HFFc6 (cell line): ENCODE measurements at regions not wholly inside any gene's neighbourhood (a gene's known extent, or its start where the extent isn't known, plus 50 kb on each side); places are given as distances from the start of the nearest gene placed in this dataset.
"Not testable (repeated sequence)": the region's sequence is repeated elsewhere in the genome, so short reads cannot be mapped to it uniquely, and the experiment has no call there.

ENCODE experiments used
- DNase-seq: peaks from one replicate; pipeline ENCODE4 v3.0.0-alpha.2; 2018
- H3K27ac Mint-ChIP-seq: 2 replicates; pipeline ENCODE4 v1.8.0; 2020; ENCODE audit warnings: mild to moderate bottlenecking, mixed read lengths
- H3K27me3 Mint-ChIP-seq: 2 replicates; pipeline ENCODE4 v1.8.0; 2021; ENCODE audit warnings: mild to moderate bottlenecking, moderate library complexity, mixed read lengths; ENCODE audit not compliant: insufficient read depth
- H3K36me3 Mint-ChIP-seq: 2 replicates; pipeline ENCODE4 v1.8.0; 2021; ENCODE audit warnings: low read depth, mixed read lengths
- H3K4me1 Mint-ChIP-seq: 2 replicates; pipeline ENCODE4 v1.8.0; 2020; ENCODE audit warnings: low read depth, mixed read lengths
- H3K4me3 Mint-ChIP-seq: 2 replicates; pipeline ENCODE4 v1.8.0; 2020; ENCODE audit warnings: mild to moderate bottlenecking, moderate library complexity, mixed read lengths
- H3K9me3 Mint-ChIP-seq: 2 replicates; pipeline ENCODE4 v1.8.0; 2020; ENCODE audit warnings: mild to moderate bottlenecking, mixed read lengths
- TF ChIP-seq, protein P1 (sequence below): fragments of 200-600 bp; sonication (generic); IDR thresholded peaks from 2 replicates; pipeline ENCODE4 v1.5.0; 2021; ENCODE audit warnings: antibody characterized with exemption, mild to moderate bottlenecking

DNA sequence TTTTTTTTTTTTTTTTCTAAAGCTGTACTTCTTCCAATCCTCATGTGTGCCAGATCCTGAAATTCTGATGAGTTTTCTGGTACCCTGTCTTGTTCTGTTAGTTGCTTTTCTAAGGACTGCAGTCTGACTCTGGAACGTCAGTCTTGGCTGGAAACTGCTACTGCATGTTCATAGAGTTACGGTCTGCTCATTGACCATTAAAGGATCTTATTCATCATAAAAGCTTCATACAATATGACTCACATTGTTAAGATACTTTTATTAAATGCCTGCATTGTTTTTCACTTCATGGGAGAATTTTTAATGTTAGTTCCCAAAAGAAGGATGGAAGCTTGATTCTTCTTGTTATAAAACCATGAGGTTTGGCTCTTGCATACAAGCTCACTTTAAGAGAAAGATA lies 233.6 kb downstream of the SYT10 start:
- no peak for DNase-seq
- Mint-ChIP-seq H3K27me3 (no peaks in the 10 kb centered on the region), H3K9me3 (peaks cover 35% of the 10 kb centered on the region), H3K4me1 (no peaks in the 10 kb centered on the region), H3K36me3 (0 out of 2 replicates have a peak, but pooled peaks cover 5% of the 10 kb centered on the region), H3K4me3 (no peak overlapping the region), H3K27ac (no peak overlapping the region)
- TF ChIP-seq, protein P1, sequence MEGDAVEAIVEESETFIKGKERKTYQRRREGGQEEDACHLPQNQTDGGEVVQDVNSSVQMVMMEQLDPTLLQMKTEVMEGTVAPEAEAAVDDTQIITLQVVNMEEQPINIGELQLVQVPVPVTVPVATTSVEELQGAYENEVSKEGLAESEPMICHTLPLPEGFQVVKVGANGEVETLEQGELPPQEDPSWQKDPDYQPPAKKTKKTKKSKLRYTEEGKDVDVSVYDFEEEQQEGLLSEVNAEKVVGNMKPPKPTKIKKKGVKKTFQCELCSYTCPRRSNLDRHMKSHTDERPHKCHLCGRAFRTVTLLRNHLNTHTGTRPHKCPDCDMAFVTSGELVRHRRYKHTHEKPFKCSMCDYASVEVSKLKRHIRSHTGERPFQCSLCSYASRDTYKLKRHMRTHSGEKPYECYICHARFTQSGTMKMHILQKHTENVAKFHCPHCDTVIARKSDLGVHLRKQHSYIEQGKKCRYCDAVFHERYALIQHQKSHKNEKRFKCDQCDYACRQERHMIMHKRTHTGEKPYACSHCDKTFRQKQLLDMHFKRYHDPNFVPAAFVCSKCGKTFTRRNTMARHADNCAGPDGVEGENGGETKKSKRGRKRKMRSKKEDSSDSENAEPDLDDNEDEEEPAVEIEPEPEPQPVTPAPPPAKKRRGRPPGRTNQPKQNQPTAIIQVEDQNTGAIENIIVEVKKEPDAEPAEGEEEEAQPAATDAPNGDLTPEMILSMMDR = no peak

DNA sequence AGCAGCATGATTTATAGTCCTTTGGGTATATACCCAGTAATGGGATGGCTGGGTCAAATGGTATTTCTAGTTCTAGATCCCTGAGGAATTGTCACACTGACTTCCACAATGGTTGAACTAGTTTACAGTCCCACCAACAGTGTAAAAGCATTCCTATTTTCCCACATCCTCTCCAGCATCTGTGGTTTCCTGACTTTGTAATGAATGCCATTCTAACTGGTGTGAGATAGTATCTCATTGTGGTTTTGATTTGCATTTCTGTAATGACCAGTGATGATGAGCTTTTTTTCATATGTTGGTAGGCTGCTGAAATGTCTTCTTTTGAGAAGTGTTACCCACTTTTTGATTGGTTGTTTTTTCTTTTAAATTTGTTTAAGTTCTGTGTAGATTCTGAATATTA lies 245.2 kb downstream of the SYT10 start:
- peaks cover 68% of the 10 kb centered on the region for H3K9me3 Mint-ChIP-seq
- not testable (repeated sequence) for H3K27me3 Mint-ChIP-seq, H3K27ac Mint-ChIP-seq, H3K4me1 Mint-ChIP-seq, H3K36me3 Mint-ChIP-seq, H3K4me3 Mint-ChIP-seq, DNase-seq

DNA sequence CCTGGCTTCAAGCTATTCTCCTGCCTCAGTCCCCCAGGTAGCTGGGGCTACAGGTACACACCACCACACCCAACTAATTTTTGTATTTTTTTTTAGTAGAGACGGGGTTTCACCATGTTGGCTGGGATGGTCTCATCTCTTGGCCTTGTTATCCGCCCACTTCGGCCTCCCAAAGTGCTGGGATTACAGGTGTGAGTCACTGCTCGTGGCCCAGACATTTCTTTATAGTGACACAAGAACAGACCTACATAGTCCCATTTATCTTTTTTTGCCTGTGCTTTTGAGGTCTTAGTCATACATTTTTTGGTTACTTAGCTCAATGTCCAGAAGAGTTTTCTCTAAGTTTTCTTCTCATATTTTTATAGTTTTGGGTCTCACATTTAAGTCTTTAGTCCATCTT lies 247.4 kb downstream of the SYT10 start:
- Mint-ChIP-seq H3K27me3 (no peaks in the 10 kb centered on the region), H3K27ac (no peak overlapping the region), H3K4me1 (no peaks in the 10 kb centered on the region), H3K36me3 (no peaks in the 10 kb centered on the region; the same call in 1 of the 2 replicates), H3K4me3 (no peak overlapping the region), H3K9me3 (peaks cover 57% of the 10 kb centered on the region)
- no peak for DNase-seq
- TF ChIP-seq, protein P1 = no peak

DNA sequence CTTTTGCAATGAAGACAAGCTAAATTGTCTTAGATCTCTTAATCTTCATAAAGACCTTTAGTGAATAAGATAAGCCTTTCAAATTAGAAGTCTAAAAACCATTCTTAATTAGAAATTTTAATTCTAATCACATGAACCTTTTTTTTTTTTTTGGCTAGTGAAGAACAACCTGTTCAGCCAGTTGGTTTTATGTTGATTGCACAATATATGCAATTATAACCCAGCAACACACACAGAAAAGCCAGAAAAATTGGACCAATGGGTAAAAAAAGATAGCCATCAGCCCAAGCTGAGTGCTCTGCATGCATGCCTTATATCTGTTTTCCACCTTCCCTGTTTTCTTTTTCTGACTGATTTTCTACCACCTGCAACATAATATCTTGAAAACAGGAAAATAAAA lies 252.2 kb downstream of the SYT10 start:
- Mint-ChIP-seq H3K36me3 (no peaks in the 10 kb centered on the region; the same call in 1 of the 2 replicates), H3K9me3 (peaks cover 37% of the 10 kb centered on the region)
- DNase-seq = no peak

DNA sequence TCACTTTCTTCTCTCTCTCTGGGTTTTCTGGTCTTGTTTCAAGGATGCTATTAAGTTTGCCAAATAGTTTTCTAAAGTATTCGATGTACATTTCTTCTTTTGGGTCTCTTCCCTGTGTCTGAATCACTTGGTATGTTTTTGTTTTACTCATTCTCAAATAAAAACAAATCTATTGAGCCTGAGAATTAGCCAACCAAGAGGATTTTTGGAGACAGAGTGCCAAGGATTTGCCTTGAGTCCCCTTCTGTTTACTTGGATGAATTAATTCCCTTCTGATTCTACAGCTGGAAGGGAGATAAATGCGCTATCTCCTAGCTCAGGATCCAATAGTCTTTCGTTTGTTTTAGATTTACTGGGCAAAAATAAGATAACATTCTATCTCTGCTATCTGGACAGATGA lies 255.5 kb downstream of the SYT10 start:
- peaks cover 47% of the 10 kb centered on the region for H3K9me3 Mint-ChIP-seq
- no peak for DNase-seq
- TF ChIP-seq, protein P1 = no peak
- no peak overlapping the region for H3K4me3 Mint-ChIP-seq
- no peaks in the 10 kb centered on the region for H3K27me3 Mint-ChIP-seq
- H3K27ac Mint-ChIP-seq = no peak overlapping the region
- H3K36me3 Mint-ChIP-seq = no peaks in the 10 kb centered on the region; the same call in 1 of the 2 replicates
- H3K4me1 Mint-ChIP-seq = no peaks in the 10 kb centered on the region

More for the DNA sequence above, 252.2 kb downstream of the SYT10 start:
- H3K27me3 Mint-ChIP-seq = no peaks in the 10 kb centered on the region
- H3K4me1 Mint-ChIP-seq = no peaks in the 10 kb centered on the region
- H3K4me3 Mint-ChIP-seq = no peak overlapping the region
- no peak overlapping the region for H3K27ac Mint-ChIP-seq
- TF ChIP-seq, protein P1 = no peak

DNA sequence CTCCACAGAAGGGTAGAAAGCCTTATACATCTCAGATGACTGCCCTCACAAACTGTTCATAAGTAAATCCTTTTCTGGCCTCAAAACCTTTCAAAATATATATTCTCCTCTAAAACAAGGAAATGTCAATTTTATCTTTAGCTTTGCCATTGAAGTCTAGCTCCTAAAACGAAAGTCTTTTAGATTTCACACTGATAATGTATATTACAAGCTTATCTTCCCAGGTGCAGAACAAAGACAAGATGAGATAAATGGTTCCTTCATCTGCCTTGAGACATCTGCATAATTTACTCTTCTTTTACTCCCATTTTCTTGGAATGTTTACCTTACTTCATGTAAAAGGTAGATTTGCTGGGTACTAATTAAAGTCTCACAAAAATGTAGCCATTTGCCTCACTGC lies 257.1 kb downstream of the SYT10 start:
- Mint-ChIP-seq H3K4me3 (no peak overlapping the region), H3K27me3 (no peaks in the 10 kb centered on the region), H3K4me1 (no peaks in the 10 kb centered on the region), H3K36me3 (no peaks in the 10 kb centered on the region), H3K27ac (no peak overlapping the region), H3K9me3 (peaks cover 54% of the 10 kb centered on the region)
- TF ChIP-seq, protein P1 = no peak
- DNase-seq = no peak
